Natural killer cell treated with Interleukin-12 subunit alpha and Interleukin-12 subunit beta and Interleukin-15 and Interleukin-18, amount 100 ng/mL, for 72 hours (primary cell): ENCODE measurements at regions not wholly inside any gene's neighbourhood (a gene's known extent, or its start where the extent isn't known, plus 50 kb on each side); places are given as distances from the start of the nearest gene placed in this dataset.

Source experiments
- ATAC-seq, 2 donors: fragments of 150-1000 bp; cut with Tn5 transposase in 1 of 2; sonication (Bioruptor Pico), chemical (Tn5 transposase) in 1 of 2; 2 replicates each; pipeline ENCODE4 v1.10.0; 2021
- DNase-seq: peaks from one replicate; pipeline ENCODE4 v3.0.0; 2022; ENCODE audit warnings: low spot score
- H3K27ac Mint-ChIP-seq, 2 donors: 1 replicate in 1 of 2; 2 replicates in 1 of 2; pipeline ENCODE4 v1.8.0; 2022; ENCODE audit warnings: mixed read lengths in 2 of 2, mild to moderate bottlenecking in 1 of 2, moderate library complexity in 1 of 2
- H3K27me3 Mint-ChIP-seq, 2 donors: 1 replicate in 1 of 2; 2 replicates in 1 of 2; pipeline ENCODE4 v1.8.0; 2022; ENCODE audit warnings: mixed read lengths in 2 of 2
- H3K36me3 Mint-ChIP-seq: one replicate; pipeline ENCODE4 v1.8.0; 2022; ENCODE audit warnings: mixed read lengths
- H3K4me1 Mint-ChIP-seq, 2 donors: 1 replicate in 1 of 2; 2 replicates in 1 of 2; pipeline ENCODE4 v1.8.0; 2022; ENCODE audit warnings: low read depth in 2 of 2, mixed read lengths in 2 of 2, mild to moderate bottlenecking in 1 of 2
- H3K4me3 Mint-ChIP-seq: one replicate; pipeline ENCODE4 v1.8.0; 2022; ENCODE audit warnings: mixed read lengths
- H3K9me3 Mint-ChIP-seq: 2 replicates; pipeline ENCODE4 v1.8.0; 2022; ENCODE audit warnings: mixed read lengths

- Mint-ChIP-seq H3K27ac (no peak overlapping the region), H3K4me3 (no peak overlapping the region), H3K36me3 (no peaks in the 10 kb centered on the region), H3K4me1 (no peaks in the 10 kb centered on the region), H3K27me3 (peaks cover 0 to 2% of the 10 kb centered on the region in 2 donors), H3K9me3 (no peaks in the 10 kb centered on the region)
- ATAC-seq (no peak), DNase-seq (no peak)
Observed at GRCh38 chr16:74100395-74101326, 196.0 kb upstream of the PSMD7 start.

DNA sequence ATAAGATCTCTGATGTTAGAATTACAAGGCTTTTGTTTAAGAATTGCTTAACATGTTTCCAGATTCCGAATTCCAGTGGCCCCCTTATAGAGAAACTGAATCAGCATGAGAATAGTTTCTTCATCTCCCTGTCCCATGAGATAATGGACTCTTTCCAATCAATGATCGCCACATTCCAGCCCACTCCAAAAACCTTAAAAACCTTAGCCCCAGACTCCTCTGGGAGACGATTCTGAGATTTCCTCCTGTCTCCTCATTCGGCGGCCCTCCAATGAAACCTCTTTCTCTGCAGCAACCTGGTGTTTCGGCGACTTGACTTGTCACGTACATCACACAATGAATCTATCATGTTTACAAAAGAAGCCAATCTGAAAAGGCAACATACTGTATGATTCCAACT, 197.1 kb upstream of the PSMD7 start:
- DNase-seq (no peak), ATAC-seq (no peak)
- H3K9me3 Mint-ChIP-seq = no peaks in the 10 kb centered on the region
- H3K27me3 Mint-ChIP-seq = peaks cover 0 to 2% of the 10 kb centered on the region in 2 donors
- no peaks in the 10 kb centered on the region for H3K4me1 Mint-ChIP-seq
- H3K36me3 Mint-ChIP-seq = no peaks in the 10 kb centered on the region
- no peak overlapping the region for H3K4me3 Mint-ChIP-seq
- H3K27ac Mint-ChIP-seq = no peak overlapping the region

GRCh38 chr16:74094962-74095361, 201.7 kb upstream of the PSMD7 start:
- ATAC-seq = no peak
- Mint-ChIP-seq H3K4me1 (no peaks in the 10 kb centered on the region), H3K36me3 (no peaks in the 10 kb centered on the region), H3K9me3 (no peaks in the 10 kb centered on the region), H3K27me3 (peaks cover 0 to 2% of the 10 kb centered on the region in 2 donors), H3K27ac (no peak overlapping the region), H3K4me3 (no peak overlapping the region)
- DNase-seq = no peak

DNA sequence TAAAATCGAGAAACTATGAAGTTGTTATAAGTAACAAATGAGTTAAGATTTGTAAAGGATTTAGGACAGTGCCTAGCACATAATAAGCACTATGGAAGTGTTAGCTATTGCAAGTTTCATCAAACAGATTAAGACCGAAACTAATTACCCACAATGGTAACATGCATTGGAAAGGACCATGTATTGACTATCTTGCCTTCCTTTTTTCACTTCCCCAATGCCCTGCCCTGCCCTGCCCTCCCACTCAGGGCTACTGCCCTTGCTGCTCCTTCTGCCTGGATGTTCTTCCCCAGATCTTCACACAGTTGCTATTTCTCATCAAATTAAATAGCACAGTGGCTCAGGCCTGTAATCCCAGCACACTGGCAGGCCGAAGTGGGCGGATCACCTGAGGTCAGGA, 202.1 kb upstream of the PSMD7 start:
- Mint-ChIP-seq H3K36me3 (no peaks in the 10 kb centered on the region), H3K27me3 (peaks cover 0 to 2% of the 10 kb centered on the region in 2 donors), H3K4me3 (no peak overlapping the region), H3K4me1 (no peaks in the 10 kb centered on the region), H3K9me3 (no peaks in the 10 kb centered on the region), H3K27ac (no peak overlapping the region)
- ATAC-seq (no peak), DNase-seq (no peak)

- Mint-ChIP-seq H3K27me3 (no peaks in the 10 kb centered on the region), H3K27ac (no peak overlapping the region), H3K4me3 (no peak overlapping the region), H3K4me1 (no peaks in the 10 kb centered on the region), H3K36me3 (no peaks in the 10 kb centered on the region), H3K9me3 (no peaks in the 10 kb centered on the region)
- no peak for DNase-seq
- ATAC-seq = no peak
Observed at GRCh38 chr16:74092336-74092735, 204.3 kb upstream of the PSMD7 start.

- H3K4me1 Mint-ChIP-seq = no peaks in the 10 kb centered on the region
- no peak overlapping the region for H3K27ac Mint-ChIP-seq
- H3K27me3 Mint-ChIP-seq = no peaks in the 10 kb centered on the region
- ATAC-seq = no peak
- no peaks in the 10 kb centered on the region for H3K36me3 Mint-ChIP-seq
- DNase-seq = no peak
- no peak overlapping the region for H3K4me3 Mint-ChIP-seq
- no peaks in the 10 kb centered on the region for H3K9me3 Mint-ChIP-seq
Observed at GRCh38 chr16:74090871-74091270, 205.7 kb upstream of the PSMD7 start.

GRCh38 chr16:74083541-74083940, 213.1 kb upstream of the PSMD7 start:
- no peaks in the 10 kb centered on the region for H3K36me3 Mint-ChIP-seq
- no peak overlapping the region for H3K27ac Mint-ChIP-seq
- DNase-seq (no peak), ATAC-seq (no peak)
- no peaks in the 10 kb centered on the region for H3K27me3 Mint-ChIP-seq
- no peak overlapping the region for H3K4me3 Mint-ChIP-seq
- no peaks in the 10 kb centered on the region for H3K4me1 Mint-ChIP-seq
- no peaks in the 10 kb centered on the region for H3K9me3 Mint-ChIP-seq

DNA sequence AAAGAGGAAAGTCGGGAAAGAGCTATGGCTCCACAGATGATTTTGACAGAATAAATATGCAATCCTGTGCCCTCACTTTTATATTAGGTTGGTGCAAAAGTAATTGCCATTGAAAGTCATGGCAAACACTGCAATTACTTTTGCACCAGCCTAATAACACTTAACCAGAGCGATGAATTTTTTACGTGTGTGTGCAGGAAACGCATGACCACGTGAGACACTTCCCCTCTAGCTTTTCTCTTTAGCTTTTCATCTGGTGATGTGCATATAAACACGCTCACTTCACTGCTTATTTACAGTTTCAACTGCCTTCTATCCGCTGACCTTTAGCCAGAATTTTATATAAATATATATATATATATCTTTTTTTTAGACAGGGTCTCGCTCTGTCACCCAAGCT, 216.3 kb upstream of the PSMD7 start:
- ATAC-seq (no peak), DNase-seq (no peak)
- peaks cover 0 to 2% of the 10 kb centered on the region in 2 donors for H3K27me3 Mint-ChIP-seq
- H3K27ac Mint-ChIP-seq = no peak overlapping the region
- H3K4me1 Mint-ChIP-seq = no peaks in the 10 kb centered on the region
- H3K36me3 Mint-ChIP-seq = no peaks in the 10 kb centered on the region
- peaks cover 4% of the 10 kb centered on the region for H3K9me3 Mint-ChIP-seq
- H3K4me3 Mint-ChIP-seq = no peak overlapping the region

DNA sequence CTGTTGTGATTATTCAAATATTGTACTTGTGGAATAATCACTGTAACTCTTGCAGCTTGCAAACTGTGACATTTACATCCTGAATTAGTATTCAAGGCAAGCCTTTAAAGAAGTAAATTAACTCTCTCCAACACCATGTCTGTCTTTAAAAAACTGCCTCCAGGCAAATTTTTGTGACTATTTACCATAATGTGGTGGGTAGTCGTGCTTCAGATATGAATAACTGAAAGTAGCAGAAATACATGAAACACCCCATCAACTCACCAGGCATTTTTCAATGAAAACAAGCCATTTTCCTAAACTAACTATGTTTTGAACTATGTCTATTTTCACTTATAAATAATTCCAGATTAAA, 217.4 kb upstream of the PSMD7 start:
- DNase-seq = no peak
- H3K4me3 Mint-ChIP-seq = no peak overlapping the region
- no peak for ATAC-seq
- H3K36me3 Mint-ChIP-seq = no peaks in the 10 kb centered on the region
- no peaks in the 10 kb centered on the region for H3K4me1 Mint-ChIP-seq
- H3K27me3 Mint-ChIP-seq = peaks cover 0 to 2% of the 10 kb centered on the region in 2 donors
- H3K27ac Mint-ChIP-seq = no peak overlapping the region
- peaks cover 7% of the 10 kb centered on the region for H3K9me3 Mint-ChIP-seq

DNA sequence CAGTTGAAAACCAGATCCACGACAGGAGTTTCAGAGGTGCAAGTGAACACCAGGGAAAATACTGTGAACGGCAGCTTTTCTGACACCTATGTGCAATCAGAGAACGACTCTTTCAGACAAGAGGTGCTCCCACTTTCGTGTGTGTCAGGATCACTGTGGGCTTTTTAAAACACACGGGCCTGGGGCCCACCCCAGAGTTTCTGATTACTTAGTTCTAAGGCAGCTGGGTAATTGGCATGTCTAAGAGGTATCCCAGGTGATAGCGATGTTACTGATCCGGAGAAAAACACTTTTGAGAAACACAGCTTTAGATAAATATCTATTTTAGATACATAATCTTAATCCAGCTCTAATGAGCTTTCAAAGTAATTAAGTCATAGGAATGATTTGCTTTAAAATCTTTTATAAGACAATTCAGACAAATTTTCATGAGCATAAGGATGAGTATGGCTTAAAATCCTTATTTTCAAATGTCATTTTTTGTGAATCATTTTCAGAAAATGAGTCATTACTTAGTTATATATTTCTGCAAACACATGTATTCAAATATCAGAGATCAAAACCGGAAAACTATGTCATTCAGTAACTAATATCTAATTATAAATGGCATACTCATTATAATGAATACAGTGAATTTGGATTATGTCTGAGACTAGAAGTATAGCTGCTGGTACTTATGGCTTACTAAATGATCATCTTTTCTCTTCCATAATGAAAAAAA, 217.9 kb upstream of the PSMD7 start:
- H3K4me1 Mint-ChIP-seq = no peaks in the 10 kb centered on the region
- peaks cover 0 to 2% of the 10 kb centered on the region in 2 donors for H3K27me3 Mint-ChIP-seq

GRCh38 chr16:74076568-74076967, 220.0 kb upstream of the PSMD7 start:
- Mint-ChIP-seq H3K27me3 (peaks cover 0 to 2% of the 10 kb centered on the region in 2 donors), H3K4me3 (no peak overlapping the region), H3K9me3 (peaks cover 7% of the 10 kb centered on the region), H3K36me3 (no peaks in the 10 kb centered on the region), H3K27ac (no peak overlapping the region), H3K4me1 (no peaks in the 10 kb centered on the region)
- no peak for ATAC-seq
- DNase-seq = no peak

More for the DNA sequence above, 217.9 kb upstream of the PSMD7 start:
- no peak overlapping the region for H3K27ac Mint-ChIP-seq
- DNase-seq (no peak), ATAC-seq (no peak)
- H3K36me3 Mint-ChIP-seq = no peaks in the 10 kb centered on the region
- no peak overlapping the region for H3K4me3 Mint-ChIP-seq
- H3K9me3 Mint-ChIP-seq = peaks cover 7% of the 10 kb centered on the region

GRCh38 chr16:74075393-74075792, 221.2 kb upstream of the PSMD7 start:
- no peaks in the 10 kb centered on the region for H3K4me1 Mint-ChIP-seq
- peaks cover 0 to 2% of the 10 kb centered on the region in 2 donors for H3K27me3 Mint-ChIP-seq
- no peak overlapping the region for H3K4me3 Mint-ChIP-seq
- H3K9me3 Mint-ChIP-seq = peaks cover 7% of the 10 kb centered on the region
- H3K36me3 Mint-ChIP-seq = no peaks in the 10 kb centered on the region
- DNase-seq (no peak), ATAC-seq (no peak)
- no peak overlapping the region for H3K27ac Mint-ChIP-seq

DNA sequence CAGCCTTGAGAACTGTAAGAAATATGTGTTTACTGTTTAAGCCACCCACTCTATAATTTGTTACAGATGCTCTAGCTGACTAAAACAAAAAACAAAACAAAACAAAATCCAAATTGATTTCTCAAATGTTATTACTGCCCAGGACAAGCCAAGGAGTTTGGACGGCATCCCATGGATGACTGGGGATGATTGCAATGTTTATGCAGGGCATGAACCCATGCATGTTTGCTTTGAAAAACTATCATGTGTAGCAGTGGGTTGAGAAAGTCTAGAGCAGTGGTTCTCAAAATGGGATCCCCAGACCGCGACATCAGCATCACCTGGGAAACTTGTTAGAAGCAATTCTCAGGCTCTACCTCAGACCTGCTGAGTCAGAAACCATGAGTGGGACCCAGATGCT, 223.2 kb upstream of the PSMD7 start:
- Mint-ChIP-seq H3K27me3 (peaks cover 0 to 2% of the 10 kb centered on the region in 2 donors), H3K27ac (no peak overlapping the region), H3K4me1 (no peaks in the 10 kb centered on the region), H3K4me3 (no peak overlapping the region), H3K9me3 (peaks cover 7% of the 10 kb centered on the region), H3K36me3 (no peaks in the 10 kb centered on the region)
- DNase-seq (no peak), ATAC-seq (no peak)

- no peak overlapping the region for H3K27ac Mint-ChIP-seq
- no peak overlapping the region for H3K4me3 Mint-ChIP-seq
- H3K27me3 Mint-ChIP-seq = no peaks in the 10 kb centered on the region
- no peaks in the 10 kb centered on the region for H3K36me3 Mint-ChIP-seq
- H3K4me1 Mint-ChIP-seq = no peaks in the 10 kb centered on the region
- peaks cover 7% of the 10 kb centered on the region for H3K9me3 Mint-ChIP-seq
- ATAC-seq (no peak), DNase-seq (no peak)
Observed at GRCh38 chr16:74071996-74072535, 224.5 kb upstream of the PSMD7 start.
